GM23338 (cell line): ENCODE measurements at regions not wholly inside any gene's neighbourhood (a gene's known extent, or its start where the extent isn't known, plus 50 kb on each side); places are given as distances from the start of the nearest gene placed in this dataset.

Source experiments
- CTCF ChIP-seq, 2 experiments: fragments of 200-600 bp in 1 of 2; sonication (generic) in 1 of 2; conservative IDR thresholded peaks; 2 replicates each; pipeline versions ENCODE4 v1.5.1 to v1.6.1; 2016 to 2017; ENCODE audit warnings: antibody characterized with exemption in 2 of 2, low read depth in 2 of 2, mild to moderate bottlenecking in 2 of 2, moderate library complexity in 1 of 2
- EZH2 ChIP-seq: fragments of 200-600 bp; sonication (generic); IDR thresholded peaks from one replicate; pipeline ENCODE4 v1.8.0; 2017; ENCODE audit warnings: antibody characterized with exemption, mild to moderate bottlenecking, low read depth; ENCODE audit not compliant: unreplicated experiment
- EZH2phosphoT487 ChIP-seq: fragments of 200-600 bp; sonication (generic); IDR thresholded peaks from one replicate; pipeline ENCODE4 v1.8.1; 2018; ENCODE audit warnings: antibody characterized with exemption; ENCODE audit not compliant: unreplicated experiment
- POLR2AphosphoS5 ChIP-seq: IDR thresholded peaks from 2 replicates; pipeline ENCODE4 v1.6.1; 2016; ENCODE audit warnings: antibody characterized with exemption, low read depth
- REST ChIP-seq: IDR thresholded peaks from one replicate; pipeline ENCODE4 v1.6.1; 2018; ENCODE audit warnings: antibody characterized with exemption; ENCODE audit not compliant: unreplicated experiment

GRCh38 chr15:47331829-47332393 lies 385.4 kb upstream of the SEMA6D start:
- TF ChIP-seq CTCF (conservative IDR thresholded peaks at IDR 0.05; ENCODE audit: low read depth in 2 of 2) (no peak), REST (no peak), EZH2 (no peak), POLR2AphosphoS5 (no peak), EZH2phosphoT487 (no peak)
